Neural cell (in vitro differentiated cells): ENCODE measurements at regions not wholly inside any gene's neighbourhood (a gene's known extent, or its start where the extent isn't known, plus 50 kb on each side); places are given as distances from the start of the nearest gene placed in this dataset.

Experiments
- H2AFZ ChIP-seq: fragments of 200-600, 300-800 bp; sonication (generic), shearing (Covaris generic); 2 replicates; pipeline ENCODE4 v1.6.0; 2014; ENCODE audit warnings: low read depth, mild to moderate bottlenecking, antibody characterized with exemption, low read length, moderate library complexity
- H3F3A ChIP-seq: fragments of 200-600 bp; shearing (Covaris generic); 2 replicates; pipeline ENCODE4 v1.6.1; 2016; ENCODE audit warnings: mild to moderate bottlenecking, moderate library complexity, mixed read lengths, antibody characterized with exemption, low read length; ENCODE audit not compliant: insufficient read depth, poor library complexity, severe bottlenecking
- H3K27ac ChIP-seq: fragments of 200-600, 300-800 bp; sonication (generic), shearing (Covaris generic); 2 replicates; pipeline ENCODE4 v1.5.1; 2014; ENCODE audit warnings: mild to moderate bottlenecking, low read length, moderate library complexity
- H3K27me3 ChIP-seq: fragments of 300-800, 200-600 bp; sonication (generic), shearing (Covaris generic); 2 replicates; pipeline ENCODE4 v1.6.0; 2014; ENCODE audit warnings: mild to moderate bottlenecking, low read depth, low read length, moderate library complexity; ENCODE audit not compliant: insufficient read depth
- H3K36me3 ChIP-seq: fragments of 300-800, 200-600 bp; sonication (generic), shearing (Covaris generic); 2 replicates; pipeline ENCODE4 v1.5.1; 2014; ENCODE audit warnings: mild to moderate bottlenecking, antibody characterized with exemption, low read length, moderate library complexity; ENCODE audit not compliant: insufficient read depth
- H3K4me2 ChIP-seq: fragments of 300-800, 200-600 bp; sonication (generic), shearing (Covaris generic); 2 replicates; pipeline ENCODE4 v1.6.0; 2014; ENCODE audit warnings: mild to moderate bottlenecking, low read length
- H3K4me3 ChIP-seq: fragments of 300-800, 200-600 bp; sonication (generic), shearing (Covaris generic); 2 replicates; pipeline ENCODE4 v1.5.1; 2014; ENCODE audit warnings: mild to moderate bottlenecking, low read length, moderate library complexity
- H3K79me2 ChIP-seq: fragments of 200-600 bp; shearing (Covaris generic); replicated peaks from 2 replicates; pipeline ENCODE4 v1.6.0; 2014; ENCODE audit warnings: mild to moderate bottlenecking, low read length, moderate library complexity; ENCODE audit not compliant: insufficient read depth
- H3K9ac ChIP-seq: fragments of 300-800, 200-600 bp; sonication (generic), shearing (Covaris generic); 2 replicates; pipeline ENCODE4 v1.6.1; 2016; ENCODE audit warnings: mild to moderate bottlenecking, low read length, mixed read lengths
- H3K9me2 ChIP-seq: fragments of 200-600 bp; shearing (Covaris generic); 2 replicates; pipeline ENCODE4 v1.6.1; 2016; ENCODE audit warnings: mild to moderate bottlenecking, low read length, mixed read lengths; ENCODE audit not compliant: insufficient read depth
- H3K9me3 ChIP-seq: fragments of 200-600, 300-800 bp; sonication (generic), shearing (Covaris generic); 2 replicates; pipeline ENCODE4 v1.6.1; 2016; ENCODE audit warnings: mild to moderate bottlenecking, mixed run types, low read length, moderate library complexity, mixed read lengths
- H4K20me1 ChIP-seq: fragments of 200-600 bp; shearing (Covaris generic); 2 replicates; pipeline ENCODE4 v1.6.1; 2016; ENCODE audit warnings: mild to moderate bottlenecking, mixed run types; ENCODE audit not compliant: insufficient read depth
- CTCF ChIP-seq: fragments of 450-650 bp; IDR thresholded peaks from 2 replicates; pipeline ENCODE4 v1.5.1; 2014; ENCODE audit warnings: antibody characterized with exemption, mild to moderate bottlenecking, moderate library complexity; ENCODE audit not compliant: poor library complexity, severe bottlenecking
- EP300 ChIP-seq: fragments of 450-650 bp; conservative IDR thresholded peaks from 2 replicates; pipeline ENCODE4 v1.6.1; 2014; ENCODE audit warnings: antibody characterized with exemption, mild to moderate bottlenecking, moderate library complexity; ENCODE audit not compliant: poor library complexity, severe bottlenecking
- EZH2 ChIP-seq: fragments of 200-600, 300-800 bp; shearing (Covaris generic), sonication (generic); IDR thresholded peaks from 2 replicates; pipeline ENCODE4 v1.6.1; 2014; ENCODE audit warnings: antibody characterized with exemption, low read length, borderline replicate concordance, mild to moderate bottlenecking; ENCODE audit not compliant: insufficient read depth, poor library complexity, severe bottlenecking
- MXI1 ChIP-seq: fragments of 450-650 bp; conservative IDR thresholded peaks from 2 replicates; pipeline ENCODE4 v1.6.1; 2014; ENCODE audit warnings: antibody characterized with exemption, mild to moderate bottlenecking; ENCODE audit not compliant: poor library complexity, severe bottlenecking
- POLR2AphosphoS5 ChIP-seq: IDR thresholded peaks from 2 replicates; pipeline ENCODE4 v1.6.1; 2012
- RAD21 ChIP-seq: fragments of 450-650 bp; conservative IDR thresholded peaks from 2 replicates; pipeline ENCODE4 v1.6.1; 2014; ENCODE audit warnings: antibody characterized with exemption, mild to moderate bottlenecking, moderate library complexity
- REST ChIP-seq: IDR thresholded peaks from 2 replicates; pipeline ENCODE4 v1.6.1; 2012; ENCODE audit warnings: borderline replicate concordance
- SMC3 ChIP-seq: fragments of 450-650 bp; conservative IDR thresholded peaks from 2 replicates; pipeline ENCODE4 v1.6.1; 2014; ENCODE audit warnings: antibody characterized with exemption, mild to moderate bottlenecking, moderate library complexity; ENCODE audit not compliant: poor library complexity
- TAF1 ChIP-seq: IDR thresholded peaks from 2 replicates; pipeline ENCODE4 v1.6.1; 2012; ENCODE audit warnings: low read depth

GRCh38 chr15:97473627-97474026 is 486.9 kb upstream of the ARRDC4 start:
- peaks cover 5% of the 10 kb centered on the region for H3K9me3 ChIP-seq
- no peaks in the 10 kb centered on the region for H3K79me2 ChIP-seq
- no peak overlapping the region for H3K4me2 ChIP-seq
- no peak for TF ChIP-seq TAF1
- no peak for TF ChIP-seq EZH2
- no peak for TF ChIP-seq MXI1
- no peak for TF ChIP-seq RAD21
- no peak for TF ChIP-seq CTCF
- no peak for TF ChIP-seq POLR2AphosphoS5
- no peak for TF ChIP-seq REST
- no peak for TF ChIP-seq EP300
- TF ChIP-seq SMC3 = no peak
- no peaks in the 10 kb centered on the region for H3F3A ChIP-seq
- no peak overlapping the region for H3K27ac ChIP-seq
- no peak overlapping the region for H2AFZ ChIP-seq
- H3K9me2 ChIP-seq = no peaks in the 10 kb centered on the region
- no peaks in the 10 kb centered on the region for H4K20me1 ChIP-seq
- H3K4me3 ChIP-seq = no peak overlapping the region
- H3K27me3 ChIP-seq = no peaks in the 10 kb centered on the region
- no peaks in the 10 kb centered on the region for H3K36me3 ChIP-seq
- H3K9ac ChIP-seq = no peak overlapping the region

- no peak overlapping the region for H3K4me2 ChIP-seq
These were observed 480.5 kb upstream of the ARRDC4 start for GRCh38 chr15:97479957-97480356.

More at GRCh38 chr15:97479957-97480356, 480.5 kb upstream of the ARRDC4 start:
- Histone ChIP-seq H3K9ac (no peak overlapping the region), H2AFZ (no peak overlapping the region), H3F3A (no peaks in the 10 kb centered on the region), H3K4me3 (no peak overlapping the region), H3K27me3 (no peaks in the 10 kb centered on the region), H3K9me3 (peaks cover 3% of the 10 kb centered on the region), H3K79me2 (no peaks in the 10 kb centered on the region), H3K27ac (no peak overlapping the region), H3K36me3 (no peaks in the 10 kb centered on the region), H3K9me2 (no peaks in the 10 kb centered on the region), H4K20me1 (no peaks in the 10 kb centered on the region)
- TF ChIP-seq TAF1 (no peak), REST (no peak), RAD21 (no peak), POLR2AphosphoS5 (no peak), EP300 (no peak), SMC3 (no peak), CTCF (no peak), EZH2 (no peak), MXI1 (no peak)
